ENCODE measurements at regions not wholly inside any gene's neighbourhood (a gene's known extent, or its start where the extent isn't known, plus 50 kb on each side); places are given as distances from the start of the nearest gene placed in this dataset.
"Not testable (repeated sequence)": the region's sequence is repeated elsewhere in the genome, so short reads cannot be mapped to it uniquely, and the experiment has no call there.

DNA sequence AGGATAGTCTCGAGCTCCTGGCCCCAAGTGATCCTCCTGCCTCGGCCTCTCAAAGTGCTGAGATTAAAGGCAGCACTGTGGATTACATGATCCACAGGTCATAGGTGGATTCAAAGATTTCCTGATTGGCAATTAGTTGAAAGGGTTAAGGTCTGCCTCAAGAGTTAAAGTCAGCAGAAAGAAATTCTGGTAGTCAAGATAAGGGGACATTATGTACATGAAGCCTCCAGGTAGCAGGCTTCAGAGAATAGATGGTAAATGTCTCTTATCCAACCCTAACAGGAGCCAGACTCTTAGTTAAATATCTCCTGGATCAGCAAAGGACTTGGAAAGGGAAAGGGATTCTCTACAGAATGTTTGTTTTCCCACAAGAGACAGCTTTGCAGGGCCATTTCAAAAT, 93.7 kb downstream of the SKIDA1 start:
- no peaks in the 10 kb centered on the region for H3K36me3 ChIP-seq (ENCODE audit: control insufficient read depth in 2 of 2, insufficient read depth in 2 of 2, low read length in 2 of 2)
- no peaks in the 10 kb centered on the region for H3K4me1 ChIP-seq (ENCODE audit: control insufficient read depth in 2 of 2, insufficient read depth in 2 of 2, low read length in 2 of 2)
- no peaks in the 10 kb centered on the region for H3K27me3 ChIP-seq (ENCODE audit: control insufficient read depth in 2 of 2, insufficient read depth in 2 of 2, low read length in 2 of 2)
- no peak overlapping the region for H3K4me3 ChIP-seq (ENCODE audit: low read length in 2 of 2)
- no peak overlapping the region for H3K27ac ChIP-seq (ENCODE audit: low read depth in 2 of 2, low read length in 2 of 2)
- no peaks in the 10 kb centered on the region for H3K9me3 ChIP-seq (ENCODE audit: control insufficient read depth in 2 of 2, low read length in 2 of 2)
- no peak overlapping the region for H3K9ac ChIP-seq (ENCODE audit: low read depth in 1 of 2, low read length in 2 of 2)

- H3K4me1 ChIP-seq (ENCODE audit: control insufficient read depth in 2 of 2, insufficient read depth in 2 of 2, low read length in 2 of 2), result no peaks in the 10 kb centered on the region
- H3K36me3 ChIP-seq (ENCODE audit: control insufficient read depth in 2 of 2, insufficient read depth in 2 of 2, low read length in 2 of 2), result no peaks in the 10 kb centered on the region
- H3K9ac ChIP-seq (ENCODE audit: low read depth in 1 of 2, low read length in 2 of 2), result no peak overlapping the region
- no peaks in the 10 kb centered on the region for H3K9me3 ChIP-seq (ENCODE audit: control insufficient read depth in 2 of 2, low read length in 2 of 2)
- no peak overlapping the region for H3K4me3 ChIP-seq (ENCODE audit: low read length in 2 of 2)
- no peak overlapping the region for H3K27ac ChIP-seq (ENCODE audit: low read depth in 2 of 2, low read length in 2 of 2)
- H3K27me3 ChIP-seq (ENCODE audit: control insufficient read depth in 2 of 2, insufficient read depth in 2 of 2, low read length in 2 of 2), result no peaks in the 10 kb centered on the region
These were observed 97.5 kb downstream of the SKIDA1 start for GRCh38 chr10:21427804-21428481.

GRCh38 chr10:21424459-21424861, 101.0 kb downstream of the SKIDA1 start:
- H3K27ac ChIP-seq (ENCODE audit: low read depth in 2 of 2, low read length in 2 of 2), result no peak overlapping the region
- H3K36me3 ChIP-seq (ENCODE audit: control insufficient read depth in 2 of 2, insufficient read depth in 2 of 2, low read length in 2 of 2), result no peaks in the 10 kb centered on the region
- no peaks in the 10 kb centered on the region for H3K4me1 ChIP-seq (ENCODE audit: control insufficient read depth in 2 of 2, insufficient read depth in 2 of 2, low read length in 2 of 2)
- no peak overlapping the region for H3K9ac ChIP-seq (ENCODE audit: low read depth in 1 of 2, low read length in 2 of 2)
- no peak overlapping the region for H3K4me3 ChIP-seq (ENCODE audit: low read length in 2 of 2)
- H3K27me3 ChIP-seq (ENCODE audit: control insufficient read depth in 2 of 2, insufficient read depth in 2 of 2, low read length in 2 of 2), result no peaks in the 10 kb centered on the region
- H3K9me3 ChIP-seq (ENCODE audit: control insufficient read depth in 2 of 2, low read length in 2 of 2), result no peaks in the 10 kb centered on the region

DNA sequence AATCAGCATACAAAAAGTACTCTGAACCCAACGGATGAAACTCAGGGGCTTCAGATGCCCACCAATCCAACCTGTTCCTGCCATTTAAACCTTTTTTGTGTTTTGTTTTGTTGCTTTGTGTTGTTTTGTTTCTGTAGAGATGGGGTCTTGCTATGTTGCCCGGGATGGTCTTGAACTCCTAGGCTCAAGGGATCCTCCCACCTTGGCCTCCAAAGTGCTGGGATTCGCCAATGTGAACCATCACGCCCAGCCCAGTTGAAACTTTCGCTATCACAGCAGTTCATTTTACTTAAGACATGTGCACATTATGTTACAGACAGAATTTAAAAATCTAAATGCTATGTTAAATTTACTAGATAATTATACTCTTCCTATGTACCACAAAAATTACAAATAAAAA, 101.6 kb downstream of the SKIDA1 start:
- Histone ChIP-seq H3K9ac (ENCODE audit: low read depth in 1 of 2, low read length in 2 of 2) (no peak overlapping the region), H3K9me3 (ENCODE audit: control insufficient read depth in 2 of 2, low read length in 2 of 2) (no peaks in the 10 kb centered on the region), H3K27ac (ENCODE audit: low read depth in 2 of 2, low read length in 2 of 2) (no peak overlapping the region), H3K4me3 (ENCODE audit: low read length in 2 of 2) (no peak overlapping the region), H3K4me1 (ENCODE audit: control insufficient read depth in 2 of 2, insufficient read depth in 2 of 2, low read length in 2 of 2) (no peaks in the 10 kb centered on the region), H3K36me3 (ENCODE audit: control insufficient read depth in 2 of 2, insufficient read depth in 2 of 2, low read length in 2 of 2) (no peaks in the 10 kb centered on the region), H3K27me3 (ENCODE audit: control insufficient read depth in 2 of 2, insufficient read depth in 2 of 2, low read length in 2 of 2) (no peaks in the 10 kb centered on the region)

- Histone ChIP-seq H3K36me3 (ENCODE audit: control insufficient read depth in 2 of 2, insufficient read depth in 2 of 2, low read length in 2 of 2) (no peaks in the 10 kb centered on the region), H3K4me1 (ENCODE audit: control insufficient read depth in 2 of 2, insufficient read depth in 2 of 2, low read length in 2 of 2) (no peaks in the 10 kb centered on the region), H3K27me3 (ENCODE audit: control insufficient read depth in 2 of 2, insufficient read depth in 2 of 2, low read length in 2 of 2) (no peaks in the 10 kb centered on the region), H3K9ac (ENCODE audit: low read depth in 1 of 2, low read length in 2 of 2) (no peak overlapping the region), H3K4me3 (ENCODE audit: low read length in 2 of 2) (no peak overlapping the region), H3K27ac (ENCODE audit: low read depth in 2 of 2, low read length in 2 of 2) (no peak overlapping the region), H3K9me3 (ENCODE audit: control insufficient read depth in 2 of 2, low read length in 2 of 2) (no peaks in the 10 kb centered on the region)
These were observed 102.1 kb downstream of the SKIDA1 start for GRCh38 chr10:21423338-21423737.

DNA sequence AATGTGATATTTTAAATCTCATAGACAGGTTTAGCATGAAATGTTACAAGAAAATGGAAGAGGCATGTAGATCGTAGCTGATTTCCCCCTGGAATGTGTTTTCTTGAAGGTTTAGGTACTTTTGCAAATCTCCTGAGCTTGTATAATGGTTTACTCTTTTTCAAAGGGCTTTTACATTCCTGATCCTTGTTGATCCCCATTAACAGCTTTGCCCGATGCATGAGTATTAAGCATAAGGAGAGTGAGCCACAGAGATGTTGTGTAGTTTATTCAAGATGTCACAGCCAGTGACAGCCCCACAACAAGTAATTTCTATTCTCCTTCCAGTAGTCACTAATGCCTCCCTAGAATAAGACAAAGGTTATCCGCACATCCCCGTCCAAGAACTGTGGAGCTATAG, 103.7 kb downstream of the SKIDA1 start:
- Histone ChIP-seq H3K27ac (ENCODE audit: low read depth in 2 of 2, low read length in 2 of 2) (no peak overlapping the region), H3K27me3 (ENCODE audit: control insufficient read depth in 2 of 2, insufficient read depth in 2 of 2, low read length in 2 of 2) (no peaks in the 10 kb centered on the region), H3K9ac (ENCODE audit: low read depth in 1 of 2, low read length in 2 of 2) (no peak overlapping the region), H3K4me3 (ENCODE audit: low read length in 2 of 2) (no peak overlapping the region), H3K36me3 (ENCODE audit: control insufficient read depth in 2 of 2, insufficient read depth in 2 of 2, low read length in 2 of 2) (no peaks in the 10 kb centered on the region), H3K9me3 (ENCODE audit: control insufficient read depth in 2 of 2, low read length in 2 of 2) (no peaks in the 10 kb centered on the region), H3K4me1 (ENCODE audit: control insufficient read depth in 2 of 2, insufficient read depth in 2 of 2, low read length in 2 of 2) (no peaks in the 10 kb centered on the region)

DNA sequence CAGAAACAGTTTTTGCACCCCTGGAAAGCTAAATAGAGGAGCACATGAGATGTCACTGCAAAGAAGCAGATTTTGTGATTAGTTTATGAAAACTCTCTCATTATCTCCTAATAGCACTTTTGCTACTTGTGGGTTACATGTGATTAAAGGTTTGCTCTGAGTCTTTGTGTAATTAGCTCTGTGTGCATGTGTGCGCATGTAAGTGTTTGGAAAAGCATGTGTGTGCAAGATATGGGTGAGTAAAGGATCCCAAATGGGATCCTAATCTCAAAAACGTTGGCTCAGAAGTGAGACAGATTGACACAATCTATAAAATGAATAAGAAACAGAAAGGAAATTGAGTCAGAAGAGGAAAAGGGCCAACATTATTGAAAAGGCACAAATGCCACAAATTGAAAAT, 104.5 kb downstream of the SKIDA1 start:
- H3K4me1 ChIP-seq (ENCODE audit: control insufficient read depth in 2 of 2, insufficient read depth in 2 of 2, low read length in 2 of 2), result no peaks in the 10 kb centered on the region
- H3K9me3 ChIP-seq (ENCODE audit: control insufficient read depth in 2 of 2, low read length in 2 of 2), result no peaks in the 10 kb centered on the region
- H3K36me3 ChIP-seq (ENCODE audit: control insufficient read depth in 2 of 2, insufficient read depth in 2 of 2, low read length in 2 of 2), result no peaks in the 10 kb centered on the region
- H3K4me3 ChIP-seq (ENCODE audit: low read length in 2 of 2), result no peak overlapping the region
- no peak overlapping the region for H3K27ac ChIP-seq (ENCODE audit: low read depth in 2 of 2, low read length in 2 of 2)
- H3K9ac ChIP-seq (ENCODE audit: low read depth in 1 of 2, low read length in 2 of 2), result no peak overlapping the region
- no peaks in the 10 kb centered on the region for H3K27me3 ChIP-seq (ENCODE audit: control insufficient read depth in 2 of 2, insufficient read depth in 2 of 2, low read length in 2 of 2)

DNA sequence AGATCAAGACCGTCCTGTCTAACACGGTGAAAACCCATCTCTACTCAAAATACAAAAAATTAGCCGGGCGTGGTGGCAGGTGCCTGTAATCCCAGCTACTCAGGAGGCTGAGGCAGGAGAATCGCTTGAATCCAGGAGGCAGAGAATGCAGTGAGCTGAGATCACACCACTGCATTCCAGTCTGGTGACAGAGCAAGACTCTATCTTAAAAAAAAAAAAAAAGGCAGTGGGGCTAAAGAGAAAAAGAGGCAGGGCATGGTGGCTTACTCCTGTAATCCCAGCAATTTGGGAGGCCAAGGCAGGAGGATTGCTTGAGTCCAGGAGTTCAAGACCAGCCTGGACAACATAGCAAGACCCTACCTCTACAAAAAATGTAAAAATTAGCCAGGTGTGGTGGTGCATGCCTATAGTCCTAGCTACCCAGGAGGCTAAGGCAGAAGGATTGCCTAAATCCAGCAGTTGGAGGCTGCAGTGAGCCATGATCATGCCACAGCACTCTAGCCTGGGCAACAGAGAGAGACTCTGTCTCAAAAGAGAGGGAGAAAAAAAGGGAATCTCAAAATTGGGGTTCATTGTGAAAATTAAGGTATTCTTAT, 106.4 kb downstream of the SKIDA1 start:
- H3K27me3 ChIP-seq (ENCODE audit: control insufficient read depth in 2 of 2, insufficient read depth in 2 of 2, low read length in 2 of 2); H3K9me3 ChIP-seq (ENCODE audit: control insufficient read depth in 2 of 2, low read length in 2 of 2): not testable (repeated sequence)

GRCh38 chr10:21417172-21417712, 108.2 kb downstream of the SKIDA1 start:
- Histone ChIP-seq H3K9ac (ENCODE audit: low read depth in 1 of 2, low read length in 2 of 2) (no peak overlapping the region), H3K9me3 (ENCODE audit: control insufficient read depth in 2 of 2, low read length in 2 of 2) (no peaks in the 10 kb centered on the region), H3K4me3 (ENCODE audit: low read length in 2 of 2) (no peak overlapping the region), H3K27ac (ENCODE audit: low read depth in 2 of 2, low read length in 2 of 2) (no peak overlapping the region), H3K27me3 (ENCODE audit: control insufficient read depth in 2 of 2, insufficient read depth in 2 of 2, low read length in 2 of 2) (no peaks in the 10 kb centered on the region), H3K4me1 (ENCODE audit: control insufficient read depth in 2 of 2, insufficient read depth in 2 of 2, low read length in 2 of 2) (no peaks in the 10 kb centered on the region), H3K36me3 (ENCODE audit: control insufficient read depth in 2 of 2, insufficient read depth in 2 of 2, low read length in 2 of 2) (no peaks in the 10 kb centered on the region)

More for the DNA sequence above, 106.4 kb downstream of the SKIDA1 start:
- H3K4me3 ChIP-seq (ENCODE audit: low read length in 2 of 2); H3K9ac ChIP-seq (ENCODE audit: low read depth in 1 of 2, low read length in 2 of 2); H3K27ac ChIP-seq (ENCODE audit: low read depth in 2 of 2, low read length in 2 of 2); H3K4me1 ChIP-seq (ENCODE audit: control insufficient read depth in 2 of 2, insufficient read depth in 2 of 2, low read length in 2 of 2); H3K36me3 ChIP-seq (ENCODE audit: control insufficient read depth in 2 of 2, insufficient read depth in 2 of 2, low read length in 2 of 2): not testable (repeated sequence)

DNA sequence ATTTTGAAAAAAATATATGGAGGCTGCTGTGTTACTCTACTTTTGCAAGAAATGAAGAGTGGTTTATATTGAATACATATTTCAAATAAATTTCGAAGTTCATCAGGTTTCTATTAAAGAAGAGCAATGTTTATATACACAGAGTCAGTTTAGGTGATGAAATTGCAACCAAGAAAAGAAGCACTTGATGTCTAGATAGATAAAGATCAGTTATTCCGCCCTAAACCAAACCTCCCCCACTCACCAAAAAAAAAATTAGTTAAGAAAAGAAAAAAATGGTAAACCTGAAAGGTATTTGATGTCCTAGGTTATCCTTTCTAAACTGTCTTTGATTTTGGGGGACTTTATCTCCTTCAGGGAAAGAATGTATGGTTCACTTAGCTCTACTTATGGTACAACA, 111.8 kb downstream of the SKIDA1 start:
- H3K9me3 ChIP-seq (ENCODE audit: control insufficient read depth in 2 of 2, low read length in 2 of 2), result no peaks in the 10 kb centered on the region
- no peak overlapping the region for H3K4me3 ChIP-seq (ENCODE audit: low read length in 2 of 2)
- H3K36me3 ChIP-seq (ENCODE audit: control insufficient read depth in 2 of 2, insufficient read depth in 2 of 2, low read length in 2 of 2), result no peaks in the 10 kb centered on the region
- no peaks in the 10 kb centered on the region for H3K27me3 ChIP-seq (ENCODE audit: control insufficient read depth in 2 of 2, insufficient read depth in 2 of 2, low read length in 2 of 2)
- H3K27ac ChIP-seq (ENCODE audit: low read depth in 2 of 2, low read length in 2 of 2), result no peak overlapping the region
- no peaks in the 10 kb centered on the region for H3K4me1 ChIP-seq (ENCODE audit: control insufficient read depth in 2 of 2, insufficient read depth in 2 of 2, low read length in 2 of 2)
- no peak overlapping the region for H3K9ac ChIP-seq (ENCODE audit: low read depth in 1 of 2, low read length in 2 of 2)

Data from mucosa of rectum (tissue), 2 donors.